Adrenal gland (tissue), 5 donors: ENCODE measurements at regions not wholly inside any gene's neighbourhood (a gene's known extent, or its start where the extent isn't known, plus 50 kb on each side); places are given as distances from the start of the nearest gene placed in this dataset.

ENCODE experiments used
- CTCF ChIP-seq, 6 experiments: fragments of 450-650 bp in 4 of 6; fragments of 200-600 bp in 2 of 6; sonication (generic) in 1 of 6; IDR thresholded peaks; 1 replicate in 5 of 6; 2 replicates in 1 of 6; pipeline versions ENCODE4 v1.5.1 to v1.8.0; 2016 to 2021; ENCODE audit warnings: antibody characterized with exemption in 6 of 6, mild to moderate bottlenecking in 2 of 6, moderate library complexity in 1 of 6
- POLR2A ChIP-seq, 2 donors: fragments of 450-650 bp; IDR thresholded peaks; one replicate each; pipeline ENCODE4 v1.6.1; 2017; ENCODE audit warnings: antibody characterized with exemption in 2 of 2, mild to moderate bottlenecking in 2 of 2, moderate library complexity in 1 of 2
- donor health status: DM: no; HTN: no; CAD: no.

- TF ChIP-seq CTCF (IDR thresholded peaks at IDR 0.05) (no peak), POLR2A (IDR thresholded peaks at IDR 0.05) (no peak)
Observed at GRCh38 chr5:93307557-93307956, 273.5 kb downstream of the NR2F1-AS1 start.
